ENCODE measurements at regions not wholly inside any gene's neighbourhood (a gene's known extent, or its start where the extent isn't known, plus 50 kb on each side); places are given as distances from the start of the nearest gene placed in this dataset.

DNA sequence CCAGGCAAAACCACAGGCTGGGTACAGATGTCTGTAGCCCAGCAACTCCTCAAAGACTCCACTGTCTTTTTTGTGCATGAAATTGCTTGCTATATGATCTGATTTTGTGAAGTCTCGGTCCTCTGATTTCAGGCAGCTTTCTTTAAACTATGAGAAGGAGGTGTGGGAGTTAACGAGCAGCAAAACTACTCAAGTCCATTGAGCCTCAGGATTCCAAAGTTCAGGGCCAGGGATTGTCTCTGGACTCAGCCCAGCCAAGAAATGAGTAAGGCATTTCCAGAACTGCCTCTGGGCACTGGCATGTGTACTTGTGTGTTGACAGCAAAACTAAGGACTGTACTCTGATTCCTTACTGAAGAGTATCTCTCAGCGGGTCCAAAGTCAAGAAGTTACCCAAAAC is 53.4 kb upstream of the GLIS3 start:
- no peak for TF ChIP-seq RFX5 (IDR thresholded peaks at IDR 0.05; ENCODE audit: low read length)
- no peak for TF ChIP-seq JUND (IDR thresholded peaks at IDR 0.05)
- TF ChIP-seq, protein P1, sequence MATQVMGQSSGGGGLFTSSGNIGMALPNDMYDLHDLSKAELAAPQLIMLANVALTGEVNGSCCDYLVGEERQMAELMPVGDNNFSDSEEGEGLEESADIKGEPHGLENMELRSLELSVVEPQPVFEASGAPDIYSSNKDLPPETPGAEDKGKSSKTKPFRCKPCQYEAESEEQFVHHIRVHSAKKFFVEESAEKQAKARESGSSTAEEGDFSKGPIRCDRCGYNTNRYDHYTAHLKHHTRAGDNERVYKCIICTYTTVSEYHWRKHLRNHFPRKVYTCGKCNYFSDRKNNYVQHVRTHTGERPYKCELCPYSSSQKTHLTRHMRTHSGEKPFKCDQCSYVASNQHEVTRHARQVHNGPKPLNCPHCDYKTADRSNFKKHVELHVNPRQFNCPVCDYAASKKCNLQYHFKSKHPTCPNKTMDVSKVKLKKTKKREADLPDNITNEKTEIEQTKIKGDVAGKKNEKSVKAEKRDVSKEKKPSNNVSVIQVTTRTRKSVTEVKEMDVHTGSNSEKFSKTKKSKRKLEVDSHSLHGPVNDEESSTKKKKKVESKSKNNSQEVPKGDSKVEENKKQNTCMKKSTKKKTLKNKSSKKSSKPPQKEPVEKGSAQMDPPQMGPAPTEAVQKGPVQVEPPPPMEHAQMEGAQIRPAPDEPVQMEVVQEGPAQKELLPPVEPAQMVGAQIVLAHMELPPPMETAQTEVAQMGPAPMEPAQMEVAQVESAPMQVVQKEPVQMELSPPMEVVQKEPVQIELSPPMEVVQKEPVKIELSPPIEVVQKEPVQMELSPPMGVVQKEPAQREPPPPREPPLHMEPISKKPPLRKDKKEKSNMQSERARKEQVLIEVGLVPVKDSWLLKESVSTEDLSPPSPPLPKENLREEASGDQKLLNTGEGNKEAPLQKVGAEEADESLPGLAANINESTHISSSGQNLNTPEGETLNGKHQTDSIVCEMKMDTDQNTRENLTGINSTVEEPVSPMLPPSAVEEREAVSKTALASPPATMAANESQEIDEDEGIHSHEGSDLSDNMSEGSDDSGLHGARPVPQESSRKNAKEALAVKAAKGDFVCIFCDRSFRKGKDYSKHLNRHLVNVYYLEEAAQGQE (IDR thresholded peaks at IDR 0.05; ENCODE audit: low read depth, low read length) = no peak
- TF ChIP-seq, protein P2, sequence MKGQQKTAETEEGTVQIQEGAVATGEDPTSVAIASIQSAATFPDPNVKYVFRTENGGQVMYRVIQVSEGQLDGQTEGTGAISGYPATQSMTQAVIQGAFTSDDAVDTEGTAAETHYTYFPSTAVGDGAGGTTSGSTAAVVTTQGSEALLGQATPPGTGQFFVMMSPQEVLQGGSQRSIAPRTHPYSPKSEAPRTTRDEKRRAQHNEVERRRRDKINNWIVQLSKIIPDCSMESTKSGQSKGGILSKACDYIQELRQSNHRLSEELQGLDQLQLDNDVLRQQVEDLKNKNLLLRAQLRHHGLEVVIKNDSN (IDR thresholded peaks at IDR 0.05; ENCODE audit: borderline replicate concordance, low read depth) = no peak
- TF ChIP-seq, protein P3, sequence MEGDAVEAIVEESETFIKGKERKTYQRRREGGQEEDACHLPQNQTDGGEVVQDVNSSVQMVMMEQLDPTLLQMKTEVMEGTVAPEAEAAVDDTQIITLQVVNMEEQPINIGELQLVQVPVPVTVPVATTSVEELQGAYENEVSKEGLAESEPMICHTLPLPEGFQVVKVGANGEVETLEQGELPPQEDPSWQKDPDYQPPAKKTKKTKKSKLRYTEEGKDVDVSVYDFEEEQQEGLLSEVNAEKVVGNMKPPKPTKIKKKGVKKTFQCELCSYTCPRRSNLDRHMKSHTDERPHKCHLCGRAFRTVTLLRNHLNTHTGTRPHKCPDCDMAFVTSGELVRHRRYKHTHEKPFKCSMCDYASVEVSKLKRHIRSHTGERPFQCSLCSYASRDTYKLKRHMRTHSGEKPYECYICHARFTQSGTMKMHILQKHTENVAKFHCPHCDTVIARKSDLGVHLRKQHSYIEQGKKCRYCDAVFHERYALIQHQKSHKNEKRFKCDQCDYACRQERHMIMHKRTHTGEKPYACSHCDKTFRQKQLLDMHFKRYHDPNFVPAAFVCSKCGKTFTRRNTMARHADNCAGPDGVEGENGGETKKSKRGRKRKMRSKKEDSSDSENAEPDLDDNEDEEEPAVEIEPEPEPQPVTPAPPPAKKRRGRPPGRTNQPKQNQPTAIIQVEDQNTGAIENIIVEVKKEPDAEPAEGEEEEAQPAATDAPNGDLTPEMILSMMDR (IDR thresholded peaks at IDR 0.05) = no peak
- TF ChIP-seq FOSL2 (IDR thresholded peaks at IDR 0.05; ENCODE audit: borderline replicate concordance, low read depth) = no peak
- no peak for TF ChIP-seq NRF1 (IDR thresholded peaks at IDR 0.05; ENCODE audit: low read depth, low read length)
- TF ChIP-seq EZH2phosphoT487 (IDR thresholded peaks at IDR 0.05; ENCODE audit: borderline replicate concordance, low read depth) = no peak
- no peak for TF ChIP-seq TAF1 (IDR thresholded peaks at IDR 0.05; ENCODE audit: borderline replicate concordance, low read depth, low read length)
- TF ChIP-seq POLR2AphosphoS5 (IDR thresholded peaks at IDR 0.05; ENCODE audit: low read depth, low read length) = no peak
- TF ChIP-seq, protein P4, sequence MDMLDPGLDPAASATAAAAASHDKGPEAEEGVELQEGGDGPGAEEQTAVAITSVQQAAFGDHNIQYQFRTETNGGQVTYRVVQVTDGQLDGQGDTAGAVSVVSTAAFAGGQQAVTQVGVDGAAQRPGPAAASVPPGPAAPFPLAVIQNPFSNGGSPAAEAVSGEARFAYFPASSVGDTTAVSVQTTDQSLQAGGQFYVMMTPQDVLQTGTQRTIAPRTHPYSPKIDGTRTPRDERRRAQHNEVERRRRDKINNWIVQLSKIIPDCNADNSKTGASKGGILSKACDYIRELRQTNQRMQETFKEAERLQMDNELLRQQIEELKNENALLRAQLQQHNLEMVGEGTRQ (IDR thresholded peaks at IDR 0.05; ENCODE audit: borderline replicate concordance, low read depth, low read length) = no peak
- TF ChIP-seq FOXM1 (IDR thresholded peaks at IDR 0.05; ENCODE audit: low read depth) = no peak
- no peak for TF ChIP-seq CHD2 (IDR thresholded peaks at IDR 0.05; ENCODE audit: low read length, partially characterized antibody)
- TF ChIP-seq, protein P5, sequence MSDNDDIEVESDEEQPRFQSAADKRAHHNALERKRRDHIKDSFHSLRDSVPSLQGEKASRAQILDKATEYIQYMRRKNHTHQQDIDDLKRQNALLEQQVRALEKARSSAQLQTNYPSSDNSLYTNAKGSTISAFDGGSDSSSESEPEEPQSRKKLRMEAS (IDR thresholded peaks at IDR 0.05; ENCODE audit: low read depth) = no peak
